ENCODE measurements at regions not wholly inside any gene's neighbourhood (a gene's known extent, or its start where the extent isn't known, plus 50 kb on each side); places are given as distances from the start of the nearest gene placed in this dataset.

DNA sequence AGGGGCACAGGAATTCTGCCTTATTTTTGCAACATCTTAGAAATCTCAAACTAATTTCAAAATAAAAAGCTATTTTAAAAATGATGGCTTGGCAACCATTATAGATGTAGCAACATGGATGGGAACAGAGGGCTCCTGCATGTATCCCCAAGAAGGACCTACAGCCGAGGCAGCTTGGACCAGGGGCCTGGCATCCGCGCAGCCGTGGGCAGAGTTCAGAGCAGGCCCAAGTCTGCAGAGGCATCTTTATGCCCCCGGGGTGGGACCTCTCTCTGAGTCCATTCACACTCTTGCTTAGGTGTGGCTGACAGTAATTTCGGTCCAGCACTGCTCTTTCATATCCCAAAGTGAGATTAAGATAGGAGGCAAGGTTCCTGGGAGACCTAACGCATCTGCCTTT is 425.8 kb upstream of the MYT1L start:
- TF ChIP-seq, protein P1, sequence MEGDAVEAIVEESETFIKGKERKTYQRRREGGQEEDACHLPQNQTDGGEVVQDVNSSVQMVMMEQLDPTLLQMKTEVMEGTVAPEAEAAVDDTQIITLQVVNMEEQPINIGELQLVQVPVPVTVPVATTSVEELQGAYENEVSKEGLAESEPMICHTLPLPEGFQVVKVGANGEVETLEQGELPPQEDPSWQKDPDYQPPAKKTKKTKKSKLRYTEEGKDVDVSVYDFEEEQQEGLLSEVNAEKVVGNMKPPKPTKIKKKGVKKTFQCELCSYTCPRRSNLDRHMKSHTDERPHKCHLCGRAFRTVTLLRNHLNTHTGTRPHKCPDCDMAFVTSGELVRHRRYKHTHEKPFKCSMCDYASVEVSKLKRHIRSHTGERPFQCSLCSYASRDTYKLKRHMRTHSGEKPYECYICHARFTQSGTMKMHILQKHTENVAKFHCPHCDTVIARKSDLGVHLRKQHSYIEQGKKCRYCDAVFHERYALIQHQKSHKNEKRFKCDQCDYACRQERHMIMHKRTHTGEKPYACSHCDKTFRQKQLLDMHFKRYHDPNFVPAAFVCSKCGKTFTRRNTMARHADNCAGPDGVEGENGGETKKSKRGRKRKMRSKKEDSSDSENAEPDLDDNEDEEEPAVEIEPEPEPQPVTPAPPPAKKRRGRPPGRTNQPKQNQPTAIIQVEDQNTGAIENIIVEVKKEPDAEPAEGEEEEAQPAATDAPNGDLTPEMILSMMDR (IDR thresholded peaks at IDR 0.05), result no peak
- DNase-seq (ENCODE audit: low spot score) (no peak), ATAC-seq (ENCODE audit: low FRiP score) (no peak)

DNA sequence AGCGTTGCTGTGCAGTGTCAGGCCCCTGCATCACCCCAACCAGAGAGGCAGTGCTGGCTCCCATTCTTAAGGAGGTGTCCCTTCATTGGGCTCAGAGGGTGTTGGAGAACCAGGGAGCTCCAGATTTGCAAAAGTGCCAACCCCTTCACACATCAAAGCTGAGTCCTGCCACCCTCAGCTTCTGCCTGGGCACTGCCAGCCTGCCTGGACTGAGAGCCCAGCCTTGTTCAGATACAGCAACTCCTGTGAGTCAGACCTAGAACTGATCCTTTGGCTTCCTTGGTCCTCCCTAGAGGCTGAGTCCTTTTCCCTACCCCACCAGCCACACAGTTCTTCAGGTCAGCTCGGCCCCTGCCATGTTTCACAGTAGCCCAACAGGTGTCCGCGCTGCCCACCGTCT is 424.9 kb upstream of the MYT1L start:
- TF ChIP-seq, protein P1 (IDR thresholded peaks at IDR 0.05), result no peak
- DNase-seq (ENCODE audit: low spot score), result no peak
- no peak for ATAC-seq (ENCODE audit: low FRiP score)

DNA sequence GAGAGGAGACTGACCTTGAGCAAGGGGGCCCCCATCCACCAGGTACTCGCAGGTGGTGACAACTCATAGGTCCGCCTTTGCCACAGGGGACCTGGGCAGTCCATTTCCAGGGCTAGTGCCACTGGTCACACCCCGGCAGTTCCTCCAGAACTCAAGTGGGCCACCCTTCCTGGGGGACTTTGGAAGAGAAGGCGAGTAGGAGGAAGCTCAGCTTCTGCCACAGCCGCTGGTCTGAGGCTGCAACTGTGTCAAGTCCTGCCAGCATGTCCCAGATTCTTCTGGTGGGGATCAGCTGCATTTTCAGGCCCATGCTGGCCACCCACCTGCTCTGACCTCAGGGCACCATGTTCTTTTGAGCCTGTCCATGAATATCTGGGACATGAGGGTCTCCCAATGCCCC is 423.9 kb upstream of the MYT1L start:
- no peak for ATAC-seq (ENCODE audit: low FRiP score)
- no peak for DNase-seq (ENCODE audit: low spot score)
- TF ChIP-seq, protein P1 (IDR thresholded peaks at IDR 0.05), result no peak

DNA sequence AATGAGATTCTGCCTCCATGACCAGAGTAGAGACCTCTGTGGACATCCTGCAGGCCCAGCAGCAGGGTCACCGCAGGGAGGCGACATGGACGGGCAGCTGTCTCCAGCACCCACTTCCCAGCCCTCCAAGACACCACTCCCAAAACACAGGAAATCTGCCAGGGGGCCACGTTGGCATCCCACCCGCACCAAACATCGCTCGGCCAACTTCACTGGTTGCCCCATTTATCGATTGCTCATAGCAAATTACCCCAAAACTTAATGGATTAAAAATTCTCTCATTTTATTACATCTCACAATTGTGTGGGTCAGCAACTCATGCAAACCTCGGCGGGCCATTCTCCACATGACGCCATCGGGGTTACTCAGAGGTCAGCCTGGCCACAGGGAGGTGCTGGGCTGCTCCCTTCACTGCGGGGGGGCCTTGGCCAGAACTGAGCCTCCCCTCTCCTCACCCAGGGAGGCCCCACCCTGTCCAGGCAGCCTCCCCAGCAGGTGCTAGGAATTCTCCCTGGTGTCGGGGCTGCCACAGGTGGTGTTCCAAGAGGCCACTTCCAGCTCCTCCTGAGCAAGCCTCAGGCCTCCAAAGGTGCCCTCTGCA is 420.7 kb upstream of the MYT1L start:
- ATAC-seq (ENCODE audit: low FRiP score) (no peak), DNase-seq (ENCODE audit: low spot score) (no peak)
- TF ChIP-seq, protein P1 (IDR thresholded peaks at IDR 0.05), result no peak

DNA sequence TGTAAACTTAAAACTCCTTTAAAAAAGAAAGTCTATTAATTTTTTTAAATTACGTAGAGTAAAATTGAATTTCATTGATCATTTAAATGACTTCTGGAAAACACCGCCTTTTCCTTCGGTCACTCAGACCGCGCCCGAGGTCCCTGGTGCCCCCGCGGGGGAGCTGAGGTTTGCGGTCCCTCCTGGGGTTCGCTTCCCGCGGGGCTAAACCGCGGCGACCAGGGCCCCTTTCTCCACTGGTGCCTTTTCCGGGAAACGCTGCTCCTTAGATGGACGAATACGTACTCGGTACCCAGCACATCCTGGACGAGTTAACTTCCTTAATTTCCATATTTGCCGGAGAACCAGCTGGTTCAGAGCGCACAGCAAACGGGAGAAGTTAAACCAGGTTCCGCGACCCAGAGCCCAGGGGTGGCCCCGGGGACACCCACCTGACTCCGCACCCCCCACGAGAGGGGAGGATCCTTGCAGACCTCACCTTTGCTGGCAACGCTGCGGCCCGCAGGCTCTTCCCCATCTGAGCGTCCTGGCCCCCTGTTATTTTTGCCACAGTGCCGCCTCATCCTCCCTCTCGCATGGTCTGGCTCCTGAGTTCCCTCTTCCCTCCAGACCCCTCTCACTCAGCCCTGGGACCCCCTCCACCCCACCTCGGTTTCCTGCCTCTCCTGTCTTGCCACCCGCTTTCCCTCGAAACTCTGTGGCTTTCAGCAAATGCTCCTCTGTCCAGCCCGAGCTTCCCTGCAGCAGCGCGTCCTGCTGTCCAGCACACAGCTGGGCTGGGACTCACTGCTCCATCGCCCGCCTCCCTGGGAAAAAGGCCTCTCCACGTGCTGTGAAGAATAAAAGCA is 420.0 kb upstream of the MYT1L start:
- TF ChIP-seq, protein P1 (IDR thresholded peaks at IDR 0.05), result no peak
- no peak for ATAC-seq (ENCODE audit: low FRiP score)
- no peak for DNase-seq (ENCODE audit: low spot score)

DNA sequence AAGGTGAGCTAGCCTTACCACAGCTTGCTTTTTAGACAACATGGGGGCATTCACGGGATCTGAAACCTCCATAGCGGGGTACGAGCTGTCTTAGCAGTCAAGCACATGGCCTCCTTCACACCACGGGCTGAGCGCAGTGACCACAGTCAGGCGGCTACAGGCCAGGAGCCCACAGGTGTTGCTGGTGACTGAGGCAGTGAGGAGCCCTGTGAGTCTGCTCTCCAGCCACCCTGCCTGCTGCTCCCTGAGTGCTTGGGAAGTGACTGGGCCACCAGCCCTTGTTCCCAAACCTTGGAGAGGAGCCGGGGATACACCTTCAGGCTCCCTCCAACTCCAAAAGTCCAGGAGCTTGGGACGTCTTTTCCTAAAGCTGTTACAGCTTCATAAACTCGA is 418.1 kb upstream of the MYT1L start:
- ATAC-seq (ENCODE audit: low FRiP score) (no peak), DNase-seq (ENCODE audit: low spot score) (no peak)
- TF ChIP-seq, protein P1 (IDR thresholded peaks at IDR 0.05), result no peak
